Stimulated activated memory B cell treated with anti-CD40 and anti-IgM and Interleukin-4, amounts not matched to agents 10 μg/mL and 1 μg/mL and 100 μg/mL, for 72 hours (primary cell): ENCODE measurements at regions not wholly inside any gene's neighbourhood (a gene's known extent, or its start where the extent isn't known, plus 50 kb on each side); places are given as distances from the start of the nearest gene placed in this dataset.

Experiments used
- ATAC-seq: fragments of 150-1000 bp; cut with Tn5 transposase; 2 replicates; pipeline ENCODE4 v1.10.0; 2021
- H3K27ac Mint-ChIP-seq: one replicate; pipeline ENCODE4 v1.8.0; 2022; ENCODE audit warnings: mild to moderate bottlenecking, mixed read lengths
- H3K27me3 Mint-ChIP-seq: one replicate; pipeline ENCODE4 v1.8.0; 2022; ENCODE audit warnings: mixed read lengths
- H3K36me3 Mint-ChIP-seq: one replicate; pipeline ENCODE4 v1.8.0; 2022; ENCODE audit warnings: mixed read lengths
- H3K4me1 Mint-ChIP-seq: one replicate; pipeline ENCODE4 v1.8.0; 2022; ENCODE audit warnings: mixed read lengths
- H3K4me3 Mint-ChIP-seq: one replicate; pipeline ENCODE4 v1.8.0; 2022; ENCODE audit warnings: mild to moderate bottlenecking, moderate library complexity, mixed read lengths
- H3K9me3 Mint-ChIP-seq: one replicate; pipeline ENCODE4 v1.8.0; 2022; ENCODE audit warnings: mixed read lengths

- Mint-ChIP-seq H3K4me3 (no peak overlapping the region), H3K4me1 (peaks cover 8% of the 10 kb centered on the region), H3K27me3 (peaks cover 41% of the 10 kb centered on the region), H3K27ac (no peak overlapping the region), H3K36me3 (no peaks in the 10 kb centered on the region), H3K9me3 (no peaks in the 10 kb centered on the region)
- ATAC-seq = no peak
Measured at GRCh38 chr2:42902939-42903709, 110.7 kb upstream of the HAAO start.

DNA sequence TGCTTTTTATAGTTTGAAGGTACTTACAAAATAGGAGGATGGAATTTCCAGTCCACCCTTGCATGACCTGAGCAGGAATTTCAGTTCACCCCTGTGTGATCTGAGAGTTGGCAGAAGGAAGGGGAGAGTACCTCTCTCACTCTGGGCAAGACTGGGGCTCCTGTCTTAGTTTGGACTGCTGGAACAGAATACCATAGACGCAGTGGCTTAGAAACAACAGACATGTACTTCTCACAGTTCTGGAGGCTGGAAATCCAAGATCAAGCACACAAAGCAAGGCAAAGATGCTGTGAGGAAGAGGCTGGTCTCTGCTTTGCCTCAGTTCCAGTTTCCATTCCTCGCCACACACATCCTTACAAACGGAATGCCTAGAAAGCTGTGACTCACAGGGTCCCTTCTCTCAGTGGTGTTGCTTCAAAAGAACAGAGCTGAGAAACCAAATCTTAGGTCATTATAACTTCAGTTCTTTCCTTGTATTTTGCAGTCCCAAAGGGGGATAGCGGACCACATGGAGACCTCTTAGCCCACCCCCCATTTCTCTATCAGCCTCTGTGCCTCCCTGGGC, 108.8 kb upstream of the HAAO start:
- Mint-ChIP-seq H3K27ac (no peak overlapping the region), H3K27me3 (peaks cover 30% of the 10 kb centered on the region), H3K36me3 (no peaks in the 10 kb centered on the region), H3K4me3 (no peak overlapping the region), H3K4me1 (peaks cover 8% of the 10 kb centered on the region), H3K9me3 (no peaks in the 10 kb centered on the region)
- no peak for ATAC-seq

DNA sequence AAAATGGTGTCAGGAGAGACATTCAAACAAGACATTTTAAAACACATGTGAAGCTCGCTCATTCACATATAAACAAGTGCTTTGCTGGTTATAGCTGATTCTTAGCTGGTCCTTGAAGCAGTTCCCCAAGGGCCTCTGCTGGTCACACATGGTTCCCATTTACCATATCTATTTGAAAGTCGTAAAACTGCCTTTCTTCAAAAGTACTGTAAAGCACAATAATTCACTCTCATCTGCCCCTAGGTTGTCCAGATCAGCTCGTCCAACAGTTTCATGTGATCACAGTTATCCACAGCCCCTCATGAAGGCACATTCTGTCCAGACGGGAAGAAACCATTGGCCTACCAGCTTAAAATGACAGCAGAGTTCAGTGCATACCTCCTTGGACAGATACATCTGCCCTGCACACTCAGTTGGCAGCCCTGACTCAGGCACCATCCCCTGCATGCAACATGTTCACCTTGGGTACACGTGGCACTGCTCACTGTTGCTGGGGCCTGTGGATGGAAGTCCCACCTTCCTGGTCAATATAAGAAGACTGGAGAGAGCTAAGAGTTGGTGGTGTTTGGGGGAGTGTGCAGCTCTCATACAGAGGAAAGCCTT, 108.0 kb upstream of the HAAO start:
- no peaks in the 10 kb centered on the region for H3K9me3 Mint-ChIP-seq
- peak; percentile 12 for ATAC-seq
- no peak overlapping the region for H3K27ac Mint-ChIP-seq
- peaks cover 8% of the 10 kb centered on the region for H3K4me1 Mint-ChIP-seq
- H3K27me3 Mint-ChIP-seq = peaks cover 23% of the 10 kb centered on the region
- H3K4me3 Mint-ChIP-seq = no peak overlapping the region
- no peaks in the 10 kb centered on the region for H3K36me3 Mint-ChIP-seq

- peaks cover 8% of the 10 kb centered on the region for H3K4me1 Mint-ChIP-seq
- H3K27ac Mint-ChIP-seq = no peak overlapping the region
- ATAC-seq = no peak
- no peaks in the 10 kb centered on the region for H3K27me3 Mint-ChIP-seq
- H3K9me3 Mint-ChIP-seq = no peaks in the 10 kb centered on the region
- H3K36me3 Mint-ChIP-seq = no peaks in the 10 kb centered on the region
- no peak overlapping the region for H3K4me3 Mint-ChIP-seq
Measured at GRCh38 chr2:42897358-42897757, 105.0 kb upstream of the HAAO start.

- no peak for ATAC-seq
- Mint-ChIP-seq H3K27me3 (peaks cover 8% of the 10 kb centered on the region), H3K4me3 (no peak overlapping the region), H3K36me3 (peaks cover 5% of the 10 kb centered on the region), H3K4me1 (peaks cover 8% of the 10 kb centered on the region), H3K9me3 (peaks cover 3% of the 10 kb centered on the region), H3K27ac (no peak overlapping the region)
Measured at GRCh38 chr2:42895791-42896135, 103.4 kb upstream of the HAAO start.

DNA sequence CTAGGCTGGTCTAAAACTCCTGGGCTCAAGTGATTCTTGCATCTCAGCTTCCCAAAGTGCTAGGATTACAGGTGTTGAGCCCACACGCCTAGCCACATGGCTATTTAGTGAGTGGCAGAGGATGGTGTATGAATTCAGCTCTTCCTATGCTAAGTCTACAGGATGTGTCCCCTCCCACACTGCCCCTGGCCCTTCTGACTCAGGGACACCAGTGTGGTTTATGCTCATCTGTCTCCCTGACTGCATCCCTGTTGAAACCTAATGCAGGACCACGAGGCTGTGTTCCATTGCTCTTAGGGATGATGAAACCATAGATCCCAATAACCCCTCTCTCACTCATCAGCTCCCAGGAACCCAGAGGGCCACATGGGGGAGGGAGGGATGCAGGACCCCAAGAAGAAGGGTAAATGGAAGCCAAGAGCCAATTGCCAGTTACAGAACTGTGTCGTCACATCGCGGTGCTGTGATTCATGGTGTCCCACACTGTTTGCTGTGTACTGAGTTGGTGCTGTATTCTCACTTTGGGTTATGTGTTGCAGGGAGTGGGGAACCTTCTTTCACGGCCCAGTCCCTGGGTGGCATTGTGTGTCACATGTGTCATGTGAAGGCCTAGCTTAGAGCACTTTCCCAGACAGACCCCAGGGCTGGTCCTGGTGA, 102.9 kb upstream of the HAAO start:
- peaks cover 4% of the 10 kb centered on the region for H3K4me1 Mint-ChIP-seq
- peaks cover 6% of the 10 kb centered on the region for H3K36me3 Mint-ChIP-seq
- no peak overlapping the region for H3K27ac Mint-ChIP-seq
- ATAC-seq = no peak
- H3K9me3 Mint-ChIP-seq = peaks cover 3% of the 10 kb centered on the region
- H3K4me3 Mint-ChIP-seq = no peak overlapping the region
- H3K27me3 Mint-ChIP-seq = peaks cover 10% of the 10 kb centered on the region

- no peak for ATAC-seq
- Mint-ChIP-seq H3K27me3 (peaks cover 10% of the 10 kb centered on the region), H3K27ac (no peak overlapping the region), H3K4me3 (no peak overlapping the region), H3K9me3 (peaks cover 6% of the 10 kb centered on the region), H3K4me1 (no peaks in the 10 kb centered on the region), H3K36me3 (peaks cover 6% of the 10 kb centered on the region)
Measured at GRCh38 chr2:42893047-42893758, 100.8 kb upstream of the HAAO start.

GRCh38 chr2:42890791-42891355, 98.5 kb upstream of the HAAO start:
- no peak overlapping the region for H3K27ac Mint-ChIP-seq
- H3K4me3 Mint-ChIP-seq = no peak overlapping the region
- H3K4me1 Mint-ChIP-seq = no peaks in the 10 kb centered on the region
- peaks cover 6% of the 10 kb centered on the region for H3K36me3 Mint-ChIP-seq
- peaks cover 6% of the 10 kb centered on the region for H3K9me3 Mint-ChIP-seq
- no peak for ATAC-seq
- peaks cover 10% of the 10 kb centered on the region for H3K27me3 Mint-ChIP-seq

- H3K27me3 Mint-ChIP-seq = peaks cover 10% of the 10 kb centered on the region
- H3K4me1 Mint-ChIP-seq = no peaks in the 10 kb centered on the region
- H3K9me3 Mint-ChIP-seq = peaks cover 6% of the 10 kb centered on the region
- ATAC-seq = no peak
- H3K27ac Mint-ChIP-seq = no peak overlapping the region
- peaks cover 6% of the 10 kb centered on the region for H3K36me3 Mint-ChIP-seq
- H3K4me3 Mint-ChIP-seq = no peak overlapping the region
Measured at GRCh38 chr2:42888321-42889245, 96.2 kb upstream of the HAAO start.

DNA sequence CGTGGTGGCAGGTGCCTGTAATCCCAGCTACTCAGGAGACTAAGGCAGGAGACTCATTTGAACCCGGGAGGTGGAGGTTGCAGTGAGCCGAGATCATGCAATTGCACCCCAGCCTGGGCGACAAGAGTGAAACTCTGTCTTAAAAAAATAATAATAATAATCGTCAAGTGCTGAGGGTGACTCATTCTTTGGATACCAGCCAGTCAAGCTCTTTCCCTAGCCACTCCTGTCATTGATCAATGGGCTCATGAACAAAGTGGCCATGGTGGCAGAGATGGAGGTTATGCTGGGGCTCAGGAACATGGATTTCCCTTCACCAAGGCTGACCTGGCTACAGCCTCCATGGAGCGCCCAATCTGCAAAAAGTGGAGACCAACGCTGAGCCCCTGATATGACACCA, 94.5 kb upstream of the HAAO start:
- H3K36me3 Mint-ChIP-seq = peaks cover 6% of the 10 kb centered on the region
- no peak overlapping the region for H3K4me3 Mint-ChIP-seq
- H3K27ac Mint-ChIP-seq = no peak overlapping the region
- peaks cover 6% of the 10 kb centered on the region for H3K9me3 Mint-ChIP-seq
- peaks cover 2% of the 10 kb centered on the region for H3K4me1 Mint-ChIP-seq
- no peak for ATAC-seq
- H3K27me3 Mint-ChIP-seq = peaks cover 10% of the 10 kb centered on the region

- peaks cover 17% of the 10 kb centered on the region for H3K4me1 Mint-ChIP-seq
- no peaks in the 10 kb centered on the region for H3K36me3 Mint-ChIP-seq
- no peak overlapping the region for H3K4me3 Mint-ChIP-seq
- no peaks in the 10 kb centered on the region for H3K27me3 Mint-ChIP-seq
- no peak overlapping the region for H3K27ac Mint-ChIP-seq
- no peak for ATAC-seq
- no peaks in the 10 kb centered on the region for H3K9me3 Mint-ChIP-seq
Measured at GRCh38 chr2:42882756-42883155, 90.4 kb upstream of the HAAO start.

DNA sequence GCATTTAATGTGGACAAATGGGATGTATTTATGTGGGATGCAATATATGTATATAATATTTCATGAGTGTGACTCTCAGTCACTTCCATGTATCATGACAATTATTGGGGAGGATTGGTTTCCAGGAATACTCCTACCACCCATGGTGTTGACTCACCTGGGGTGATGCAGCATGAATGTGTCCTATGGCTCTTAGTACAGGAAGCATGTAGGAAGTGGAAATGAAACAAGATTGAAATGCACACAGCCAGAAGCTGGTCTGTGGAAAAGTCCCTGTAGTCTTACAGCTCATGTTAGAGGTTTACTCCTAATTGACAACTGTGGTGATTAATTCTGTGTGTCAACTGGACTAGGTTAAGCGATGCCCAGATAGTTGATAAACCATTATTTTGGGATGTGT, 89.3 kb upstream of the HAAO start:
- ATAC-seq = no peak
- Mint-ChIP-seq H3K4me3 (no peak overlapping the region), H3K9me3 (no peaks in the 10 kb centered on the region), H3K27ac (no peak overlapping the region), H3K36me3 (no peaks in the 10 kb centered on the region), H3K4me1 (peaks cover 17% of the 10 kb centered on the region), H3K27me3 (no peaks in the 10 kb centered on the region)

DNA sequence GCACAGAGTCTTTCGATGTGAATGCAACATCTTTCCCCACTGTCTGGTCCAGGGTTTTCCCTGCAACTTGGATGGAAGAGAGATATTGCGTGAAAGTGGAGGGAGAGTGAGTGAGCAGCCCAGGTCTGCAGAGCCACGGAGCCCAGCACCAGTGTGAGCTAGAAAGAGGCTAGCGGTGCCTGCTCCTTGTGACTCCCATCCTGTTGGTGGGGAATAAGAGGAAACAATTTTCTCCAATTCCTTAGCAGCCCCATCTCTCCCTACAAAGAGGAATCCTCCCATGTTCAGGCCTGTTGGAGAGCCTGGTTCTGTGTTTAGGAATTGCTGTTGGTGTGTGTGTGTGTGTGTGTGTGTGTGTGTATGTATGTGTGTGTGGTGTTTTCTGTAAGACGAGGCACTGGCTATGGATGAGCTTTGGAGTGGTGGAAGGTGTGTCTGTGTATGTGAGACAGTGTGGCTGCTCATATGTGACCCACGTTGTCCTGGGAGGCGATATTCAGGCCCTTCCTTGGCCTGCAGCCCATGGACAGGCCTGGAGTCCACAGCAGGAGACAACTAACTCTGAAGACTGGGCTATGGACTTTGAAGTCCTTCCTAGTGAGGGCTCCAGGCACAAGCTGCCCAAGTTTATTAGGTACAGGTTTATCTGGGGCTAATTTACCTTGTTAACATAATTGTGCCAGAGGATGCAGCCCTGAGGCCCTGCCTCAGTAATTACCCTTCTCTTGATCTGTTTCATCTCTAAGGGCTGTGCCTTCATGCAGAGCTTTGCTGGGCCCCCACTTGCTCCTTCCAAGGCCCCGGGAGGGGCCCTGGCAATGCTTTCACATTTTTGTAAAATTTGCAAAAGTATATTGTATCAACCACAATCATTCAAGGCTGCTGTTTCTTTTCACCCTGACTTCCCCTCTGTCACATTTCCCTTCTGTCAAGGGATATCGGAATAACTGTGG, 88.6 kb upstream of the HAAO start:
- no peak overlapping the region for H3K27ac Mint-ChIP-seq
- H3K4me3 Mint-ChIP-seq = no peak overlapping the region
- peaks cover 17% of the 10 kb centered on the region for H3K4me1 Mint-ChIP-seq
- ATAC-seq = no peak
- no peaks in the 10 kb centered on the region for H3K36me3 Mint-ChIP-seq
- no peaks in the 10 kb centered on the region for H3K27me3 Mint-ChIP-seq
- no peaks in the 10 kb centered on the region for H3K9me3 Mint-ChIP-seq
